D721Med (cell line): ENCODE measurements at regions not wholly inside any gene's neighbourhood (a gene's known extent, or its start where the extent isn't known, plus 50 kb on each side); places are given as distances from the start of the nearest gene placed in this dataset.
A peak's percentile ranks its signal among the peaks of the same experiment; 100 is the strongest.

ENCODE experiments used
- DNase-seq: peaks from one replicate; pipeline ENCODE4 v3.0.0; 2011; ENCODE audit warnings: low spot score; ENCODE audit not compliant: insufficient read length
- FAIRE-seq: peaks from 2 replicates; lab custom pipeline; 2011; peaks lifted over from hg19 to GRCh38; lab: Jason Lieb, UNC
- TF ChIP-seq, protein P1 (sequence below): IDR thresholded peaks from 2 replicates; pipeline ENCODE4 v1.5.1; 2012; ENCODE audit warnings: mild to moderate bottlenecking, control low read depth; ENCODE audit not compliant: insufficient read depth; ENCODE audit errors: missing control alignments

DNA sequence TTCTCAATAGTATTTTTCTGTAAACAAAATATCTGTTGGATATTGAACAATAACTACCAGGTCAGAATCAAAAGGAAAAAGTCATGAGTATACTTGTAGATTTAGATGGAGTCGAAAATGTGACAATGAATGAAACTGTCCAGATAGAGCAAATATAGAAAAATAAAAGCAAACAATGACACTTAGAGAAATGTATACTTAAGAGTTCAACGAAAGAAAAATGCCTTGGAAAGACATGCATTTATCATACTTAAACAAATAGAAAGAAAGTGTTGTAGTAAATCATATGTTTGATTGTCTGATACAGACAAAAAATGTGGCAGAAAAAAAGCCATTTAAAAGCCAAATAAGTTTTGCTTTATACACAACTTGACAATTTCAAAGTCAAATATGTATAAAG, 571.2 kb upstream of the MGAT4C start:
- TF ChIP-seq, protein P1, sequence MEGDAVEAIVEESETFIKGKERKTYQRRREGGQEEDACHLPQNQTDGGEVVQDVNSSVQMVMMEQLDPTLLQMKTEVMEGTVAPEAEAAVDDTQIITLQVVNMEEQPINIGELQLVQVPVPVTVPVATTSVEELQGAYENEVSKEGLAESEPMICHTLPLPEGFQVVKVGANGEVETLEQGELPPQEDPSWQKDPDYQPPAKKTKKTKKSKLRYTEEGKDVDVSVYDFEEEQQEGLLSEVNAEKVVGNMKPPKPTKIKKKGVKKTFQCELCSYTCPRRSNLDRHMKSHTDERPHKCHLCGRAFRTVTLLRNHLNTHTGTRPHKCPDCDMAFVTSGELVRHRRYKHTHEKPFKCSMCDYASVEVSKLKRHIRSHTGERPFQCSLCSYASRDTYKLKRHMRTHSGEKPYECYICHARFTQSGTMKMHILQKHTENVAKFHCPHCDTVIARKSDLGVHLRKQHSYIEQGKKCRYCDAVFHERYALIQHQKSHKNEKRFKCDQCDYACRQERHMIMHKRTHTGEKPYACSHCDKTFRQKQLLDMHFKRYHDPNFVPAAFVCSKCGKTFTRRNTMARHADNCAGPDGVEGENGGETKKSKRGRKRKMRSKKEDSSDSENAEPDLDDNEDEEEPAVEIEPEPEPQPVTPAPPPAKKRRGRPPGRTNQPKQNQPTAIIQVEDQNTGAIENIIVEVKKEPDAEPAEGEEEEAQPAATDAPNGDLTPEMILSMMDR: no peak
- DNase-seq (no peak), FAIRE-seq (no peak)

DNA sequence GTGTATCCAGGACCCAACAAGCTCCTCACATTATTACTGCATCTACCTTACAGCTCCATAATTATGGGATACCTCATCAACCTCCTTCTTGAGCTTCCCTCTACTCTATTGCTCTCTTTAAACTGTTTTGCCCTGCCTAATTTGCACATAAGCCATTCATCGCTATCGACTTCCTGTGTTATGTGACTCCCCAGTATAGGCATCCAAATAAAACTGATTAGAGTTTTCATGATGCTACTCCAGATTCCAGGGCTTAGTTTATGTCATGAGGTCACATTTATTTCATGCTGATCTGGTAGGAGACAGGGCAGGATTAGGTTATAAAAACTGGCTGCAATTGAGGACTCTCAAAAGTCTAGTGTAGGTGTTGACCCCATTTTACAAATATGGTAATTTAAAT, 569.9 kb upstream of the MGAT4C start:
- FAIRE-seq: no peak
- TF ChIP-seq, protein P1: no peak
- no peak for DNase-seq

DNA sequence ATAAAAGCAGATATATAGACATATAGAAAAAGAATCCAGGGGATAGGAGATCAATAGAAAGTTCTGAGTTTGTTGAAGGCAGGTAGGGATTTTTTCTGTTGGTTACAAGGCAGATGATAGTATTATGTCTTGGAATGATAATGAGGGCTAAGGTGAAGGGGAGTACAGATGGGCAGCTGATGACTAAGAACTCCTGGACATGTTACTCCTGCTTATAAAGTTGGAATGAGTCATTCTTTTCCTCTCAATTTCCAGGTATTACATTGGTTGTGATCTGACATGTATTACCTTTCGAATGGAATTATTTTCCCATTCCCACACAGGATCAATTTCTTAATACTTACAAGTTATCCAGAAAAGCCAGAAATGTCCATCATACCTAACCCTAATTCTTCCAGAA, 545.2 kb upstream of the MGAT4C start:
- no peak for FAIRE-seq
- TF ChIP-seq, protein P1: no peak
- no peak for DNase-seq

DNA sequence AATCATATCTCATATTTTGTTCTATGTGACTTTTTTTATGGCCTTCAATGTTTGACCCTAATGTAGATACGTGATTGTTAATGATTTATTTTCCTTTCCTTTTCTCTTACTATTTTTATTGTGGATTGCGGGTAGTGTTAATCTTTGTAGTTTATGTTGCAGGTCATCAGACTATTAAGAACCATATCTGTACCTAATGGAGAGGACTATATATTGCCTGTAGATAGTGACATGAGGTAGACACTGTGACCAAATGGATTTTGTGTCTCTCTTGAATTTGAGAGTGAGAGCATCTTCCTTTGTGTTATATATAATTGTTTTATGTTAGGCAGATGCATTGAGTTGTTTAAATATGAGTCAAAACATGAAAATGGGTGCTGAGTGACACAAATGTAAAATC, 543.4 kb upstream of the MGAT4C start:
- no peak for FAIRE-seq
- no peak for DNase-seq
- TF ChIP-seq, protein P1: no peak

DNA sequence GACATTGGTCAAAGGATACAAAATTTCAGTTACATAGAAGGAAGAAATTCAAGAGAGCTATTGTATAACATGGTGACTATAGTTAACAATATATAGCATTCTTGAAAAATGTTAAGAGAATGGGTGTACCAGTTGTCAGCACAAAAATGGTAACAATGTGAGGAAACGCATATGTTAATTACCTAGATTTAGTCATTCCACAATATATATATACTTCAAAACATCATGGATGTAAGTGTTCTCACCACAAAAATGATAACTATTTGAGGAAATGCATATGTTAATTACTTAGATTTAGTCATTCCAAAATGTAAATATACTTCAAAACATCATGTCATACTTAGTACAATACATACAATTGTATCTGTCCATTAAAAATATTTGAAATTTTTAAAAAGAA, 540.4 kb upstream of the MGAT4C start:
- FAIRE-seq: no peak
- TF ChIP-seq, protein P1: no peak
- no peak for DNase-seq

DNA sequence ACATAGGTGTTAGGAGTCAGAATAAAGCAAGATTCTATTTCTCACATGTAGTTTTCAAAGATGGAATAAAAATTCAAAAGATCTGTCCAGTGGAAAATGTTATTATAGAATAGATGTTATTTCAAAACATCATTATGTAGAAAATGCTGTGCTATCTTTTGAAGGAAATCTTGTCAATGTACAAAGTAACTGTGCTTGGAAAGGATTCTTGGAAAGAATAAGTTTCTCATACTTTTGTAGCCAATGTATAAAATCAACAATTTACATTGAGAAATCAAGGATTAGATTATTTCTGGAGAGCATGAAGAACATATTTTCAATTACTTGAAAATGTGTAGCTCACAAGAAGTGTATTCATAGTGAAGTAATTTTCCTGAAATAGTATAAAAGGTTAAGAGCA, 532.5 kb upstream of the MGAT4C start:
- TF ChIP-seq, protein P1: no peak
- FAIRE-seq (peak; percentile 11), DNase-seq (no peak)

DNA sequence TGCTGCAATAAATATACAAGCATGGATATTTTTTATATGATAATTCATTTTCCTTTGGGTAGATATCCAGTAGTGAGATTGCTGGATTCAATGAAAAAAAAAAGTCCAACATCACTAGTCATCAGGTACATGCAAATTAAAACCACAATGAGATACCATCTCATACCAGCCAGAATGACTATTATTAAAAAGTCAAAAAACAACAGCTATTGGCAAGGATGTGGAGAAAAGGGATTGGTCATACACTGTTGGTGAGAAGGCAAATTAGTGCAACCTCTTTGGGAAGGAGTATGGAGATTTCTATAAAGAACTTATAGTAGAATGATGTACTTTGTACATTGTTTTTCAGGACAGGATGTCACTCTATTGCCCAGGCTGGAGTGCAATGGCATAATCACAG, 531.2 kb upstream of the MGAT4C start:
- TF ChIP-seq, protein P1: no peak
- DNase-seq (no peak), FAIRE-seq (no peak)
